ENCODE measurements at regions not wholly inside any gene's neighbourhood (a gene's known extent, or its start where the extent isn't known, plus 50 kb on each side); places are given as distances from the start of the nearest gene placed in this dataset.
"Not testable (repeated sequence)": the region's sequence is repeated elsewhere in the genome, so short reads cannot be mapped to it uniquely, and the experiment has no call there.

DNA sequence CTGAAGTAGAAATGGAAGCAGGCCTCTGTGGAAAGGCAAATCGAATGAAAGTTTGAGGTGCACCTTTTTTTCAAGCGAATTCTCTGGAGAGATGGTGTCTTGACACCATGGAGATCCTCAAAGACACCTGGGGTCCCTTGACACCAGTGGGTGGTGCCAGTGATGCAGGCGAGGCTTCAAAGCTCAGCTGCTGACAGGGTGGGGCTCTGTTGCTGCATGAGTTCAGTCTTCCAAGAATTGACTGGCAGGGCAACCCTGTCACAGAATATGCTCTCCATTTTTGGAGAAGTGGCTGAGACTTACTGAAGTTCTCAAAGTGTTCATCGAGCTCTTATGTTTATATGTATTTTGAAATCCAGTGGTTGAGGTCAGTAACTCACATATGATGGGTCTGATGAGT, 1741.6 kb downstream of the SPATA31A7 start:
- TF ChIP-seq, protein P1, sequence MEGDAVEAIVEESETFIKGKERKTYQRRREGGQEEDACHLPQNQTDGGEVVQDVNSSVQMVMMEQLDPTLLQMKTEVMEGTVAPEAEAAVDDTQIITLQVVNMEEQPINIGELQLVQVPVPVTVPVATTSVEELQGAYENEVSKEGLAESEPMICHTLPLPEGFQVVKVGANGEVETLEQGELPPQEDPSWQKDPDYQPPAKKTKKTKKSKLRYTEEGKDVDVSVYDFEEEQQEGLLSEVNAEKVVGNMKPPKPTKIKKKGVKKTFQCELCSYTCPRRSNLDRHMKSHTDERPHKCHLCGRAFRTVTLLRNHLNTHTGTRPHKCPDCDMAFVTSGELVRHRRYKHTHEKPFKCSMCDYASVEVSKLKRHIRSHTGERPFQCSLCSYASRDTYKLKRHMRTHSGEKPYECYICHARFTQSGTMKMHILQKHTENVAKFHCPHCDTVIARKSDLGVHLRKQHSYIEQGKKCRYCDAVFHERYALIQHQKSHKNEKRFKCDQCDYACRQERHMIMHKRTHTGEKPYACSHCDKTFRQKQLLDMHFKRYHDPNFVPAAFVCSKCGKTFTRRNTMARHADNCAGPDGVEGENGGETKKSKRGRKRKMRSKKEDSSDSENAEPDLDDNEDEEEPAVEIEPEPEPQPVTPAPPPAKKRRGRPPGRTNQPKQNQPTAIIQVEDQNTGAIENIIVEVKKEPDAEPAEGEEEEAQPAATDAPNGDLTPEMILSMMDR (IDR thresholded peaks at IDR 0.05) = not testable (repeated sequence)
- TF ChIP-seq POLR2A (IDR thresholded peaks at IDR 0.05) = not testable (repeated sequence)
